Esophagus muscularis mucosa (tissue), 4 donors: ENCODE measurements at regions not wholly inside any gene's neighbourhood (a gene's known extent, or its start where the extent isn't known, plus 50 kb on each side); places are given as distances from the start of the nearest gene placed in this dataset.

Experiments
- EP300 ChIP-seq: sonication (generic); formaldehyde crosslinking; IDR thresholded peaks from one replicate; pipeline ENCODE4 v1.6.1; 2017; ENCODE audit warnings: antibody characterized with exemption
- POLR2A ChIP-seq: fragments of 450-650 bp; IDR thresholded peaks from one replicate; pipeline ENCODE4 v1.6.1; 2017; ENCODE audit warnings: antibody characterized with exemption, moderate library complexity, mild to moderate bottlenecking, low read depth
- POLR2AphosphoS5 ChIP-seq, 2 donors: sonication (generic); formaldehyde crosslinking; IDR thresholded peaks; one replicate each; pipeline ENCODE4 v1.6.1; 2017; ENCODE audit warnings: antibody characterized with exemption in 2 of 2
- TF ChIP-seq, protein P1 (sequence below), 3 experiments: fragments of 200-600 bp in 2 of 3; fragments of 450-650 bp in 1 of 3; sonication (generic) in 2 of 3; IDR thresholded peaks; one replicate each; pipeline ENCODE4 v1.5.1; 2017 to 2019; ENCODE audit warnings: antibody characterized with exemption in 3 of 3, mild to moderate bottlenecking in 2 of 3, moderate library complexity in 1 of 3

DNA sequence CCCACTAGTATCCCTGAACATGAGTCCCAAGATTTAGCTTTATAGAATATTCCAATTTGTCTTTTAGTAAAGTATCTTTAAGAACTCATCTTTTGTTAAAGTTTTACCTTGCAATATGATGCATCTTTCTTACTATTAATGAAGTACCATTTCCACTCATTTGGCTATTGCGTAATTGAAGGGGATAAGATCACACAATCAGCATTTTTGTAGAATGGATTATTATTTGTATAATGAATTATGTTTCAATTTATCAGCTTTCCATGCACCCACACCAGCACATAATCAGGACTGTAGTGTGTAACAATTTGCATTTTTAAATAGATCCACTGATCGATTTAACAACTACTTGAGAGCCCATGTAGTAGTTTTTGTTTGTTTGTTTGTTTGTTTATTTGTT, 1364.9 kb upstream of the IGFBP7 start:
- TF ChIP-seq POLR2A: no peak
- TF ChIP-seq, protein P1, sequence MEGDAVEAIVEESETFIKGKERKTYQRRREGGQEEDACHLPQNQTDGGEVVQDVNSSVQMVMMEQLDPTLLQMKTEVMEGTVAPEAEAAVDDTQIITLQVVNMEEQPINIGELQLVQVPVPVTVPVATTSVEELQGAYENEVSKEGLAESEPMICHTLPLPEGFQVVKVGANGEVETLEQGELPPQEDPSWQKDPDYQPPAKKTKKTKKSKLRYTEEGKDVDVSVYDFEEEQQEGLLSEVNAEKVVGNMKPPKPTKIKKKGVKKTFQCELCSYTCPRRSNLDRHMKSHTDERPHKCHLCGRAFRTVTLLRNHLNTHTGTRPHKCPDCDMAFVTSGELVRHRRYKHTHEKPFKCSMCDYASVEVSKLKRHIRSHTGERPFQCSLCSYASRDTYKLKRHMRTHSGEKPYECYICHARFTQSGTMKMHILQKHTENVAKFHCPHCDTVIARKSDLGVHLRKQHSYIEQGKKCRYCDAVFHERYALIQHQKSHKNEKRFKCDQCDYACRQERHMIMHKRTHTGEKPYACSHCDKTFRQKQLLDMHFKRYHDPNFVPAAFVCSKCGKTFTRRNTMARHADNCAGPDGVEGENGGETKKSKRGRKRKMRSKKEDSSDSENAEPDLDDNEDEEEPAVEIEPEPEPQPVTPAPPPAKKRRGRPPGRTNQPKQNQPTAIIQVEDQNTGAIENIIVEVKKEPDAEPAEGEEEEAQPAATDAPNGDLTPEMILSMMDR (IDR thresholded peaks at IDR 0.05): no peak
- TF ChIP-seq POLR2AphosphoS5 (IDR thresholded peaks at IDR 0.05): no peak
- no peak for TF ChIP-seq EP300
